Stomach (tissue), 4 donors: ENCODE measurements at regions not wholly inside any gene's neighbourhood (a gene's known extent, or its start where the extent isn't known, plus 50 kb on each side); places are given as distances from the start of the nearest gene placed in this dataset.

Source experiments
- CTCF ChIP-seq, 7 experiments: fragments of 450-650 bp in 4 of 7; fragments of 200-600 bp in 3 of 7; sonication (generic) in 3 of 7; IDR thresholded peaks; one replicate each; pipeline ENCODE4 v1.5.1; 2016 to 2019; ENCODE audit warnings: antibody characterized with exemption in 7 of 7, control low read depth in 2 of 7, mild to moderate bottlenecking in 1 of 7
- EP300 ChIP-seq: sonication (generic); formaldehyde crosslinking; IDR thresholded peaks from one replicate; pipeline ENCODE4 v1.6.1; 2017; ENCODE audit warnings: antibody characterized with exemption
- POLR2A ChIP-seq, 4 donors: fragments of 450-650 bp; IDR thresholded peaks; one replicate each; pipeline ENCODE4 v1.6.1; 2016; ENCODE audit warnings: antibody characterized with exemption in 4 of 4, control low read depth in 2 of 4, mild to moderate bottlenecking in 1 of 4, moderate library complexity in 1 of 4
- POLR2AphosphoS5 ChIP-seq, 3 donors: sonication (generic); formaldehyde crosslinking; IDR thresholded peaks; one replicate each; pipeline ENCODE4 v1.6.1; 2016; ENCODE audit warnings: antibody characterized with exemption in 3 of 3

GRCh38 chrX:30060718-30061117, 154.6 kb upstream of the MAGEB2 start:
- TF ChIP-seq CTCF (IDR thresholded peaks at IDR 0.05), result no peak
- no peak for TF ChIP-seq POLR2A (IDR thresholded peaks at IDR 0.05)
- no peak for TF ChIP-seq POLR2AphosphoS5 (IDR thresholded peaks at IDR 0.05)
- no peak for TF ChIP-seq EP300
